CD4-positive, alpha-beta T cell (primary cell): ENCODE measurements at regions not wholly inside any gene's neighbourhood (a gene's known extent, or its start where the extent isn't known, plus 50 kb on each side); places are given as distances from the start of the nearest gene placed in this dataset.

Source experiments
- ATAC-seq: fragments of 200-7000 bp; cut with Tn5 transposase; one replicate; pipeline ENCODE4 v1.10.0; 2022; ENCODE audit warnings: mild to moderate bottlenecking; ENCODE audit not compliant: poor library complexity
- CTCF ChIA-PET: fragments of 350-600 bp; sonication (Branson Sonifier 250); formaldehyde crosslinking; loops from one replicate; lab custom pipeline; 2021; ENCODE audit warnings: antibody characterized with exemption, inconsistent platforms; lab: Charles Lee
- POLR2A ChIA-PET: fragments of 350-600 bp; sonication (Branson Sonifier 250); formaldehyde crosslinking; loops from one replicate; lab custom pipeline; 2021; ENCODE audit warnings: antibody characterized with exemption, inconsistent platforms; lab: Charles Lee
- DNase-seq, 14 experiments: peaks; one replicate each; pipeline ENCODE4 v3.0.0-alpha.2; 2013 to 2020; ENCODE audit warnings: mixed read lengths in 2 of 14
- H3K27ac ChIP-seq, 2 donors: one replicate each; pipeline versions ENCODE4 v1.5.1 to v1.7.0; 2013; ENCODE audit warnings: low read length in 2 of 2, low read depth in 1 of 2, mild to moderate bottlenecking in 1 of 2
- H3K27me3 ChIP-seq, 2 experiments: 1 replicate in 1 of 2; 2 replicates in 1 of 2; pipeline versions ENCODE4 v1.6.1 to v1.7.0; 2013; ENCODE audit warnings: low read length in 2 of 2, control low read depth in 1 of 2, mild to moderate bottlenecking in 1 of 2, moderate library complexity in 1 of 2; ENCODE audit not compliant: insufficient read depth in 2 of 2, control insufficient read depth in 1 of 2
- H3K36me3 ChIP-seq: one replicate; pipeline ENCODE4 v1.6.1; 2013; ENCODE audit warnings: low read length, control low read depth; ENCODE audit not compliant: insufficient read depth
- H3K4me1 ChIP-seq: one replicate; pipeline ENCODE4 v1.6.1; 2013; ENCODE audit warnings: low read length, control low read depth; ENCODE audit not compliant: insufficient read depth
- H3K4me3 ChIP-seq: one replicate; pipeline ENCODE4 v1.5.1; 2013; ENCODE audit warnings: mild to moderate bottlenecking, low read length, moderate library complexity
- H3K9me3 ChIP-seq, 2 experiments: 1 replicate in 1 of 2; 2 replicates in 1 of 2; pipeline versions ENCODE4 v1.6.1 to v1.7.0; 2013; ENCODE audit warnings: low read length in 2 of 2, mild to moderate bottlenecking in 2 of 2, control low read depth in 1 of 2, moderate library complexity in 1 of 2; ENCODE audit not compliant: control insufficient read depth in 1 of 2, insufficient read depth in 1 of 2
- H3K27ac Mint-ChIP-seq: one replicate; pipeline ENCODE4 v1.8.0; 2020; ENCODE audit warnings: mixed read lengths
- H3K27me3 Mint-ChIP-seq: one replicate; pipeline ENCODE4 v1.8.0; 2021; ENCODE audit warnings: mixed read lengths
- H3K36me3 Mint-ChIP-seq: one replicate; pipeline ENCODE4 v1.8.0; 2021; ENCODE audit warnings: low read depth, mixed read lengths
- H3K4me1 Mint-ChIP-seq: one replicate; pipeline ENCODE4 v1.8.0; 2021; ENCODE audit warnings: low read depth, mixed read lengths
- H3K4me3 Mint-ChIP-seq: one replicate; pipeline ENCODE4 v1.8.0; 2020; ENCODE audit warnings: mild to moderate bottlenecking, mixed read lengths
- H3K9me3 Mint-ChIP-seq: one replicate; pipeline ENCODE4 v1.8.0; 2020; ENCODE audit warnings: mixed read lengths
- intact Hi-C, 2 experiments: fragments of 100-400 bp; cut with DNase I in 1 of 2; cut with micrococcal nuclease in 1 of 2; formaldehyde crosslinking; loops; one replicate each; pipeline versions ENCODE4 v1.15.1 to v1.9.0; 2023 to 2025; cut with DNase I, micrococcal nuclease
- TF ChIP-seq, protein P1 (sequence below): fragments of 200-600 bp; IDR thresholded peaks from one replicate; pipeline ENCODE4 v1.8.0; 2022; ENCODE audit warnings: antibody characterized with exemption, mild to moderate bottlenecking

DNA sequence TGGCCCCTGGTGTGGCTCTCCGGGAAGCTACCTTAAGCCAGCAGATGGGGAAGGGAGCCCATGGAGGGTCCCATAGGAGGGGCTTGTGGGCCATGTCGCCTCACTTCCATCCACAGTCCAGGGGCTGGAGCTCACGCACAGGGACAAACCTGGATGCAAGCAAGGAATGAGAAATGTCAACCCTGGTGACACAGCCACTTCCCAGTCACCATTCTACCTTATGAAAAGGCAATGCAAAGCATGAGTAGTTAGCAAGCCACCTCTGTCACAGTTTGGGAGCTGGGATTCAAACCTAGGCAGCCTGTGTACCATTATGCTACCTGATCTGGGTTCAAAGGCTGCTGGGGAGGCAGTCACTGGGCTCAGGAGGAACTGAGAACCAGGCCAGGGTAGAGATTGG, 170.0 kb upstream of the KLHL29 start:
- Mint-ChIP-seq H3K9me3 (no peaks in the 10 kb centered on the region), H3K27ac (no peak overlapping the region), H3K36me3 (no peaks in the 10 kb centered on the region), H3K4me1 (no peaks in the 10 kb centered on the region), H3K27me3 (no peaks in the 10 kb centered on the region), H3K4me3 (no peak overlapping the region)
- peaks cover 0 to 7% of the 10 kb centered on the region in 2 experiments for H3K9me3 ChIP-seq
- ChIA-PET CTCF (no interaction called here), POLR2A (no interaction called here)
- H3K4me3 ChIP-seq: no peak overlapping the region
- TF ChIP-seq, protein P1, sequence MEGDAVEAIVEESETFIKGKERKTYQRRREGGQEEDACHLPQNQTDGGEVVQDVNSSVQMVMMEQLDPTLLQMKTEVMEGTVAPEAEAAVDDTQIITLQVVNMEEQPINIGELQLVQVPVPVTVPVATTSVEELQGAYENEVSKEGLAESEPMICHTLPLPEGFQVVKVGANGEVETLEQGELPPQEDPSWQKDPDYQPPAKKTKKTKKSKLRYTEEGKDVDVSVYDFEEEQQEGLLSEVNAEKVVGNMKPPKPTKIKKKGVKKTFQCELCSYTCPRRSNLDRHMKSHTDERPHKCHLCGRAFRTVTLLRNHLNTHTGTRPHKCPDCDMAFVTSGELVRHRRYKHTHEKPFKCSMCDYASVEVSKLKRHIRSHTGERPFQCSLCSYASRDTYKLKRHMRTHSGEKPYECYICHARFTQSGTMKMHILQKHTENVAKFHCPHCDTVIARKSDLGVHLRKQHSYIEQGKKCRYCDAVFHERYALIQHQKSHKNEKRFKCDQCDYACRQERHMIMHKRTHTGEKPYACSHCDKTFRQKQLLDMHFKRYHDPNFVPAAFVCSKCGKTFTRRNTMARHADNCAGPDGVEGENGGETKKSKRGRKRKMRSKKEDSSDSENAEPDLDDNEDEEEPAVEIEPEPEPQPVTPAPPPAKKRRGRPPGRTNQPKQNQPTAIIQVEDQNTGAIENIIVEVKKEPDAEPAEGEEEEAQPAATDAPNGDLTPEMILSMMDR: no peak
- no peak for ATAC-seq
- no peaks in the 10 kb centered on the region for H3K27me3 ChIP-seq
- no peaks in the 10 kb centered on the region for H3K36me3 ChIP-seq
- no peak overlapping the region for H3K27ac ChIP-seq
- no peak for DNase-seq
- intact Hi-C loops: no loop called here
- no peaks in the 10 kb centered on the region for H3K4me1 ChIP-seq

DNA sequence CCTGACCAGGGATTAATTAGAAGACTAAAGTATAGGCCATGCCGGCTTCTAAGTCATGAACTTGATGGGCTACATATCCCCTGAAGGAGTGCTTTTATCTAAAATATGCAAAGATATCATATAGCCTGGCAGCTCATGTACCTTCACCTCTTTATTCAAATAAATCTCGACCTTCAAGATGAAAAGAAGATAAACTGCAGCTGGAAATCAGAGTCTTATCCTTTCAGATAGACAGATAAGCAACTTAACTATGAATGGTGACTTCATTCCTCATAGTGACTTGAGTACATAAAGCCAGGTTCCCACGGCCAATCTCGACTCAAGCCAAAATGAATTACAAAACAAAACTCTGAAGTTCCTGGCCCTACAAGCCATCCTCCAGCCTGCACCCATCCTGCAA, 165.3 kb upstream of the KLHL29 start:
- ATAC-seq (no peak), DNase-seq (no peak)
- ChIA-PET POLR2A (no interaction called here), CTCF (no interaction called here)
- intact Hi-C loops: no loop called here
- no peaks in the 10 kb centered on the region for H3K36me3 ChIP-seq
- Mint-ChIP-seq H3K4me3 (no peak overlapping the region), H3K27ac (no peak overlapping the region), H3K27me3 (no peaks in the 10 kb centered on the region), H3K9me3 (no peaks in the 10 kb centered on the region), H3K36me3 (no peaks in the 10 kb centered on the region), H3K4me1 (no peaks in the 10 kb centered on the region)
- H3K27me3 ChIP-seq: no peaks in the 10 kb centered on the region
- H3K4me3 ChIP-seq: no peak overlapping the region
- peaks cover 0 to 4% of the 10 kb centered on the region in 2 experiments for H3K9me3 ChIP-seq
- no peak overlapping the region for H3K27ac ChIP-seq
- H3K4me1 ChIP-seq: no peaks in the 10 kb centered on the region
- TF ChIP-seq, protein P1: no peak

DNA sequence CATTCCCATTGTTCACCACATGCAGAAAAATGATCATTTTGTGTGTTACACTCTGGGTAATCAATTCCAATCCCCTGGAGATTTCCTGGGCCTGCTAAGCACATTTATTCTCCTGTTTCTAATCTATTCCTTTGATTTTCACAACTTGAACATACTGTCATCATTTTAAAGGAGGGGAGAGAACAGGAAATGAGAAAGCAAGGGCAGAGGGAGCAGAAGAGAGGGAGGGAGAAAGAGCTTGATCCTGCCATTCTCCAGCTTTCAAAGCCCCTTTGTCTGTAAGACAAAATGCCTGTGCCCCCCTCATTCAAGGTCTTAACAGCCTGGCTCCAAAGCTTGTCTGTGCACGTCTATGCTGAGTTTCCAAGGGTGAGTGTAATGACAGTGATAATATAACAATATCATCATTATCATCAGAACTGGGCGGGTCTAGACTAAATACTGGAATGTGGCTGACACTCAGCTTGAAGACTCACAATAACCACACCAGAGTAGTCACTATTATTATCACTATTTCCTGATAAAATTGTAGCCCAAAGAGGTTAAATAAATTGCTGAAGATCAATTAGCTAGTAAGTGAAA, 164.4 kb upstream of the KLHL29 start:
- intact Hi-C loops: no loop called here
- no peak for ATAC-seq
- no peaks in the 10 kb centered on the region for H3K27me3 Mint-ChIP-seq
- Histone ChIP-seq H3K9me3 (no peaks in the 10 kb centered on the region), H3K4me3 (no peak overlapping the region), H3K27me3 (no peaks in the 10 kb centered on the region), H3K27ac (no peak overlapping the region), H3K36me3 (no peaks in the 10 kb centered on the region), H3K4me1 (no peaks in the 10 kb centered on the region)
- H3K36me3 Mint-ChIP-seq: no peaks in the 10 kb centered on the region
- no peak overlapping the region for H3K4me3 Mint-ChIP-seq
- no peaks in the 10 kb centered on the region for H3K9me3 Mint-ChIP-seq
- TF ChIP-seq, protein P1: no peak
- H3K4me1 Mint-ChIP-seq: no peaks in the 10 kb centered on the region
- no peak overlapping the region for H3K27ac Mint-ChIP-seq
- ChIA-PET POLR2A (no interaction called here), CTCF (no interaction called here)
- no peak for DNase-seq
